ENCODE measurements at regions not wholly inside any gene's neighbourhood (a gene's known extent, or its start where the extent isn't known, plus 50 kb on each side); places are given as distances from the start of the nearest gene placed in this dataset.

GRCh38 chr22:47776329-47776728 lies 1013.9 kb downstream of the TBC1D22A start (continued):
- TF ChIP-seq CBX3 (IDR thresholded peaks at IDR 0.05; ENCODE audit: low read depth) (no peak), SP1 (IDR thresholded peaks at IDR 0.05; ENCODE audit: low read depth) (no peak)

DNA sequence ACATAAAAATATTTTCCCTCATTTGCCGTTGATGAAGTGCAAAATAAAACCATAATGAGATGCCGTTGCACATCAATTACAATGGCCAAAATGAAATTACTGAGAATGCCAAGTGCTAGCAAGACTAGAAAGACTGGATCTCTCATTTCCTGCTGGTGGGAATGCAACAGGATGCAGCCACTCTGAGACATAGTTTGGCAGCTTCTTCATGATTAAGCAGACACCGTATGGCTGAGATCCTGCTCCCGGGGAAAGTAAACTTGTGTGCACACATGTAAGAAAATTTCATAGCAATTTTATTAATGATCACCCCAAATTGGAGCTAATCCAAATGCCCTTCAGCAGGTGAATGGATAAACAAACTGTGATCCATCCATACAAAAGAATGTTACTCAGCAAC lies 1013.2 kb downstream of the TBC1D22A start:
- no peaks in the 10 kb centered on the region for H3K27me3 ChIP-seq (ENCODE audit: insufficient read depth, low read length)
- intact Hi-C loops (cut with micrococcal nuclease): no loop called here
- ChIA-PET CTCF (no interaction called here), RAD21 (ENCODE audit: low non-redundant PET in 1 of 2, low total read pairs in 2 of 2, uncharacterized antibody in 2 of 2, unreplicated experiment in 2 of 2) (no interaction called here), POLR2A (no interaction called here)
- ATAC-seq (no peak), DNase-seq (ENCODE audit: low read depth, low spot score) (no peak)
- H3K79me2 ChIP-seq (ENCODE audit: insufficient read depth, low read length): no peaks in the 10 kb centered on the region
- no peaks in the 10 kb centered on the region for H3K4me1 ChIP-seq (ENCODE audit: control insufficient read depth in 1 of 2, insufficient read depth in 2 of 2, low read length in 2 of 2)
- no peak for TF ChIP-seq MAX (IDR thresholded peaks at IDR 0.05)
- TF ChIP-seq CBX3 (IDR thresholded peaks at IDR 0.05; ENCODE audit: low read depth): no peak
- TF ChIP-seq RAD21 (IDR thresholded peaks at IDR 0.05; ENCODE audit: low read depth): no peak
- no peak for TF ChIP-seq ELF1 (IDR thresholded peaks at IDR 0.05; ENCODE audit: borderline replicate concordance, low read depth)
- no peak for TF ChIP-seq ZBTB33 (IDR thresholded peaks at IDR 0.05; ENCODE audit: extremely low read depth, insufficient replicate concordance, low read length)
- no peak for TF ChIP-seq FOSL1 (IDR thresholded peaks at IDR 0.05; ENCODE audit: low read depth)
- no peak for TF ChIP-seq CTCF (IDR thresholded peaks at IDR 0.05 in 2 of 3, conservative IDR thresholded peaks at IDR 0.05 in 1 of 3; ENCODE audit: borderline replicate concordance in 1 of 3, insufficient read depth in 1 of 3, low read depth in 2 of 3, low read length in 2 of 3)
- TF ChIP-seq EZH2 (IDR thresholded peaks at IDR 0.05): no peak
- TF ChIP-seq JUND (IDR thresholded peaks at IDR 0.05): no peak
- no peak for TF ChIP-seq SRF (IDR thresholded peaks at IDR 0.05; ENCODE audit: low read depth)
- no peak for TF ChIP-seq ZFX (IDR thresholded peaks at IDR 0.05)
- TF ChIP-seq SP1 (IDR thresholded peaks at IDR 0.05; ENCODE audit: low read depth): no peak
- no peak for TF ChIP-seq POLR2A (IDR thresholded peaks at IDR 0.05; ENCODE audit: borderline replicate concordance, extremely low read depth, insufficient read depth, insufficient read length)
- no peak overlapping the region for H3K27ac ChIP-seq (ENCODE audit: low read depth, low read length)
- H3K4me3 ChIP-seq (replicated peaks in 1 of 2; ENCODE audit: low read depth in 1 of 2, low read length in 2 of 2): no peak overlapping the region
- H3K9ac ChIP-seq (ENCODE audit: low read length): no peak overlapping the region
- no peak overlapping the region for H2AFZ ChIP-seq (ENCODE audit: low read depth, low read length, poor library complexity, severe bottlenecking)
- no peaks in the 10 kb centered on the region for H3K9me2 ChIP-seq (ENCODE audit: insufficient read depth)
- no peaks in the 10 kb centered on the region for H4K20me1 ChIP-seq (ENCODE audit: insufficient read depth)
- H3K9me3 ChIP-seq (ENCODE audit: control insufficient read depth in 1 of 2, insufficient read depth in 1 of 2, low read depth in 1 of 2, low read length in 2 of 2): no peaks in the 10 kb centered on the region
- H3K36me3 ChIP-seq (ENCODE audit: control insufficient read depth in 1 of 2, insufficient read depth in 2 of 2, low read length in 2 of 2): no peaks in the 10 kb centered on the region
- no peak overlapping the region for H3K4me2 ChIP-seq (ENCODE audit: low read length)
- BruUV-seq (replicated peaks): no TSS peak
